Spleen (tissue), 11 donors: ENCODE measurements at regions not wholly inside any gene's neighbourhood (a gene's known extent, or its start where the extent isn't known, plus 50 kb on each side); places are given as distances from the start of the nearest gene placed in this dataset.

ENCODE experiments used
- DNase-seq: peaks from one replicate; pipeline ENCODE4 v3.0.0-alpha.2; 2020
- H3K27ac ChIP-seq, 8 donors: fragments of 200-600 bp; sonication (generic) in 7 of 8; 1 replicate in 4 of 8; 2 replicates in 4 of 8; pipeline versions ENCODE4 v1.5.0 to v1.8.0; 2016 to 2021; ENCODE audit warnings: inconsistent platforms in 4 of 8, mild to moderate bottlenecking in 4 of 8, moderate library complexity in 1 of 8
- H3K27me3 ChIP-seq, 7 donors: fragments of 200-600 bp; sonication (generic) in 6 of 7; replicated peaks in 1 of 7; 1 replicate in 4 of 7; 2 replicates in 3 of 7; pipeline versions ENCODE4 v1.5.0 to v1.8.0; 2016 to 2021; ENCODE audit warnings: inconsistent platforms in 3 of 7, mild to moderate bottlenecking in 1 of 7
- H3K36me3 ChIP-seq, 6 donors: fragments of 200-600 bp; sonication (generic) in 5 of 6; 1 replicate in 4 of 6; 2 replicates in 2 of 6; pipeline versions ENCODE4 v1.5.0 to v1.8.0; 2016 to 2021; ENCODE audit warnings: inconsistent platforms in 2 of 6
- H3K4me1 ChIP-seq, 6 donors: fragments of 200-600 bp; sonication (generic) in 5 of 6; 1 replicate in 3 of 6; 2 replicates in 3 of 6; pipeline versions ENCODE4 v1.5.0 to v1.8.0; 2016 to 2021; ENCODE audit warnings: inconsistent platforms in 3 of 6
- H3K4me3 ChIP-seq, 8 donors: fragments of 200-600 bp; sonication (generic) in 7 of 8; 1 replicate in 4 of 8; 2 replicates in 4 of 8; pipeline versions ENCODE4 v1.5.0 to v1.8.0; 2016 to 2021; ENCODE audit warnings: inconsistent platforms in 4 of 8, mild to moderate bottlenecking in 4 of 8, moderate library complexity in 2 of 8
- H3K9me3 ChIP-seq, 8 donors: fragments of 200-600 bp; sonication (generic) in 7 of 8; 1 replicate in 4 of 8; 2 replicates in 4 of 8; pipeline versions ENCODE4 v1.5.0 to v1.8.0; 2016 to 2021; ENCODE audit warnings: inconsistent platforms in 4 of 8
- CTCF ChIP-seq, 11 experiments: fragments of 200-600 bp in 7 of 11; fragments of 450-650 bp in 4 of 11; sonication (generic) in 4 of 11; IDR thresholded peaks in 8 of 11; conservative IDR thresholded peaks in 3 of 11; 1 replicate in 7 of 11; 2 replicates in 4 of 11; pipeline versions ENCODE4 v1.4.0 to v1.8.0; 2016 to 2021; ENCODE audit warnings: antibody characterized with exemption in 11 of 11, inconsistent platforms in 4 of 11, mild to moderate bottlenecking in 1 of 11
- POLR2A ChIP-seq, 3 donors: fragments of 450-650 bp; IDR thresholded peaks; one replicate each; pipeline ENCODE4 v1.5.1; 2017; ENCODE audit warnings: antibody characterized with exemption in 3 of 3, mild to moderate bottlenecking in 1 of 3
- POLR2AphosphoS5 ChIP-seq, 3 donors: sonication (generic); formaldehyde crosslinking; IDR thresholded peaks; one replicate each; pipeline ENCODE4 v1.5.1; 2017; ENCODE audit warnings: antibody characterized with exemption in 3 of 3
- WGBS, 5 donors: extraction: QIAGEN DNeasy Blood & Tissue Kit in 3 of 5; methylation state at CpG; one replicate each; pipeline versions ENCODE4 v1.1.5 to v1.1.7; 2013 to 2018; 5-methylcytosine and 5-hydroxymethylcytosine counted together
- intact Hi-C: fragments of 100-400 bp; cut with DNase I; formaldehyde crosslinking; loops from one replicate; pipeline ENCODE4 v1.15.0; 2023; ENCODE audit warnings: low total_unique reads
- donor health status: healthy with polysubstance abuse.
- donor health status: DM: no; HTN: no; CAD: no; lungs with moderate emphysema.
- donor health status: DM: no; HTN: no; CAD: no.
- donor health status: Bipolar disorder and iron deficiency.
- donor health status: healthy.
- donor health status: DM: no; HTN: no; CAD: no.
- donor health status: DM: yes; HTN: yes; CAD: no.

GRCh38 chr2:76446872-76447271 is 736.2 kb upstream of the GCFC2 start:
- Histone ChIP-seq H3K9me3 (peaks cover 0 to 17% (median 2%) of the 10 kb centered on the region in 8 donors), H3K27me3 (no peaks in the 10 kb centered on the region), H3K27ac (no peak overlapping the region), H3K36me3 (no peaks in the 10 kb centered on the region), H3K4me3 (no peak overlapping the region), H3K4me1 (no peaks in the 10 kb centered on the region)
- DNase-seq: no peak
- intact Hi-C loops: no loop called here
- TF ChIP-seq POLR2A (IDR thresholded peaks at IDR 0.05) (no peak), CTCF (IDR thresholded peaks at IDR 0.05 in 8 of 11, conservative IDR thresholded peaks at IDR 0.05 in 3 of 11) (no peak), POLR2AphosphoS5 (IDR thresholded peaks at IDR 0.05) (no peak)

- no peak for DNase-seq
- 58 to 75% (median 69%) methylated on average over 3 of the region's 3 CpGs for WGBS, 5 donors
- TF ChIP-seq CTCF (IDR thresholded peaks at IDR 0.05 in 8 of 11, conservative IDR thresholded peaks at IDR 0.05 in 3 of 11) (no peak), POLR2A (IDR thresholded peaks at IDR 0.05) (no peak), POLR2AphosphoS5 (IDR thresholded peaks at IDR 0.05) (no peak)
- intact Hi-C loops: no loop called here
- Histone ChIP-seq H3K4me1 (no peaks in the 10 kb centered on the region), H3K4me3 (no peak overlapping the region), H3K9me3 (peaks cover 0 to 17% (median 2%) of the 10 kb centered on the region in 8 donors), H3K36me3 (no peaks in the 10 kb centered on the region), H3K27me3 (no peaks in the 10 kb centered on the region), H3K27ac (no peak overlapping the region)
Measured at GRCh38 chr2:76445880-76446279, 735.2 kb upstream of the GCFC2 start.

- no peak for DNase-seq
- Histone ChIP-seq H3K9me3 (peaks cover 0 to 17% (median 2%) of the 10 kb centered on the region in 8 donors), H3K36me3 (no peaks in the 10 kb centered on the region), H3K27me3 (no peaks in the 10 kb centered on the region), H3K4me3 (no peak overlapping the region), H3K4me1 (no peaks in the 10 kb centered on the region), H3K27ac (no peak overlapping the region)
- TF ChIP-seq POLR2A (IDR thresholded peaks at IDR 0.05): no peak
- TF ChIP-seq CTCF (IDR thresholded peaks at IDR 0.05 in 8 of 11, conservative IDR thresholded peaks at IDR 0.05 in 3 of 11): no peak
- TF ChIP-seq POLR2AphosphoS5 (IDR thresholded peaks at IDR 0.05): no peak
- WGBS, 5 donors: 71 to 86% (median 75%) methylated on average over 3 of the region's 3 CpGs
- intact Hi-C loops: no loop called here
Measured at GRCh38 chr2:76444732-76445131, 734.0 kb upstream of the GCFC2 start.

GRCh38 chr2:76437564-76437963 is 726.8 kb upstream of the GCFC2 start:
- H3K27ac ChIP-seq: no peak overlapping the region
- no peak for TF ChIP-seq POLR2A (IDR thresholded peaks at IDR 0.05)
- TF ChIP-seq CTCF (IDR thresholded peaks at IDR 0.05 in 8 of 11, conservative IDR thresholded peaks at IDR 0.05 in 3 of 11): no peak
- H3K9me3 ChIP-seq: no peaks in the 10 kb centered on the region
- DNase-seq: no peak
- H3K4me1 ChIP-seq: no peaks in the 10 kb centered on the region
- intact Hi-C loops: no loop called here
- no peaks in the 10 kb centered on the region for H3K27me3 ChIP-seq
- no peaks in the 10 kb centered on the region for H3K36me3 ChIP-seq
- no peak overlapping the region for H3K4me3 ChIP-seq
- whole genome bisulfite sequencing, 5 donors: 86 to 98% (median 91%) methylated on average over 3 of the region's 3 CpGs
